ENCODE measurements at regions not wholly inside any gene's neighbourhood (a gene's known extent, or its start where the extent isn't known, plus 50 kb on each side); places are given as distances from the start of the nearest gene placed in this dataset.

DNA sequence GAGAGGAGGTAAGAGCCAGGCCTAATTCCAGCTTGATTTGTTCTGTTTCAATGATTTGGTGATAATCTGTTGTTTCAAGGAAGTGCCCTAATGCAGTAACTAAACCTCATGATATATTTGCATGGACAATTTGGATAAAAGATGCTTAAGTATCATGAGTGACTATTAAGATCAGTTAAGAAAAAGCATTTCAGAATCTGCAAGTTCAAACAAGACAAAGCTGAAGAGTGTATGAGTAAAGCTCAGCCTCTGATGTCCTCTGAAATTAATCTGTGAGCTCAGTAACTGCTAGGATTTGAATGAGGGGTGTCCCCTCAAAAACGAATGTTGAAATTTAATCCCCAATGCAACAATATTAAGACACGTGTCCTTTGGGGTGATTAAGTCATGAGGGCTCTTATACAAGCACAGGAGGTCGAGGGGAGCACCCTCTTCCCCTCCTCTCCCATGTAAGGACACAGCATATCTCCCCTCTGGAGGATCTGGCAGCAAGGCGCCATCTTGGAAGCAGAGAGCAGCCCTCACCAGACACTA lies 949.2 kb downstream of the GALC start:
- Mint-ChIP-seq H3K27me3 (ENCODE audit: insufficient read depth, low read depth) (peaks cover 2% of the 10 kb centered on the region), H3K9me3 (peaks cover 2% of the 10 kb centered on the region), H3K4me3 (no peak overlapping the region), H3K27ac (no peak overlapping the region), H3K4me1 (peaks cover 7% of the 10 kb centered on the region), H3K36me3 (no peaks in the 10 kb centered on the region)
- no peaks in the 10 kb centered on the region for H3K4me1 ChIP-seq
- TF ChIP-seq EZH2 (IDR thresholded peaks at IDR 0.05) (no peak), EZH2phosphoT487 (IDR thresholded peaks at IDR 0.05) (no peak)
- TF ChIP-seq, protein P1, sequence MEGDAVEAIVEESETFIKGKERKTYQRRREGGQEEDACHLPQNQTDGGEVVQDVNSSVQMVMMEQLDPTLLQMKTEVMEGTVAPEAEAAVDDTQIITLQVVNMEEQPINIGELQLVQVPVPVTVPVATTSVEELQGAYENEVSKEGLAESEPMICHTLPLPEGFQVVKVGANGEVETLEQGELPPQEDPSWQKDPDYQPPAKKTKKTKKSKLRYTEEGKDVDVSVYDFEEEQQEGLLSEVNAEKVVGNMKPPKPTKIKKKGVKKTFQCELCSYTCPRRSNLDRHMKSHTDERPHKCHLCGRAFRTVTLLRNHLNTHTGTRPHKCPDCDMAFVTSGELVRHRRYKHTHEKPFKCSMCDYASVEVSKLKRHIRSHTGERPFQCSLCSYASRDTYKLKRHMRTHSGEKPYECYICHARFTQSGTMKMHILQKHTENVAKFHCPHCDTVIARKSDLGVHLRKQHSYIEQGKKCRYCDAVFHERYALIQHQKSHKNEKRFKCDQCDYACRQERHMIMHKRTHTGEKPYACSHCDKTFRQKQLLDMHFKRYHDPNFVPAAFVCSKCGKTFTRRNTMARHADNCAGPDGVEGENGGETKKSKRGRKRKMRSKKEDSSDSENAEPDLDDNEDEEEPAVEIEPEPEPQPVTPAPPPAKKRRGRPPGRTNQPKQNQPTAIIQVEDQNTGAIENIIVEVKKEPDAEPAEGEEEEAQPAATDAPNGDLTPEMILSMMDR (IDR thresholded peaks at IDR 0.05): no peak
- no peak overlapping the region for H3K4me2 ChIP-seq
- no peaks in the 10 kb centered on the region for H3K36me3 ChIP-seq
- no peak overlapping the region for H3K4me3 ChIP-seq
- no peak overlapping the region for H2AFZ ChIP-seq (replicated peaks)
- H3K27me3 ChIP-seq: no peaks in the 10 kb centered on the region
- no peak overlapping the region for H3K9ac ChIP-seq
- no peaks in the 10 kb centered on the region for H4K20me1 ChIP-seq (ENCODE audit: low read depth)
- H3K27ac ChIP-seq: no peak overlapping the region
- no peak for DNase-seq (ENCODE audit: low spot score)
- H3K79me2 ChIP-seq (ENCODE audit: low read depth): no peaks in the 10 kb centered on the region
- H3K9me3 ChIP-seq (ENCODE audit: low read depth): no peaks in the 10 kb centered on the region
- no peaks in the 10 kb centered on the region for H3F3A ChIP-seq (ENCODE audit: low read depth)

DNA sequence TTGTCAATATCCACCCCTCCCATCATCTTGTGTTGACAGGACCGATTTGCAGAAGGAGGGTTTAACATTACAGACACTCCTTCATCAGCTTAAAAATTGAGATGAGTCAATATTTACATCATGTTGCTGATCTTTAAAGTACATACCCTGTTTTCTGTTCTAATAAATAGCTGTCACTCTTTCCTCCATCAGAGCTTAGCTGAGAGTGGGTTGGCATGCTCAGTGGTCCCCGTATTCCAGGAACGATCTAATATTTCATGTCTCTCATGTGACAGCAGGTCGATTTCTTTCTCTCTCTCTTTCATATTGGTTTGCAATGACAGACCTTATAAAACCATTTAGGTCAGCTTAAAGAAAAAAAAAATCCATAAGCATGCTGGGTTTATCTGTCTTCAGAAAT lies 950.6 kb downstream of the GALC start:
- H3K4me2 ChIP-seq: no peak overlapping the region
- no peak overlapping the region for H3K4me3 ChIP-seq
- H4K20me1 ChIP-seq (ENCODE audit: low read depth): no peaks in the 10 kb centered on the region
- no peak overlapping the region for H3K27ac ChIP-seq
- no peaks in the 10 kb centered on the region for H3K79me2 ChIP-seq (ENCODE audit: low read depth)
- no peaks in the 10 kb centered on the region for H3K27me3 ChIP-seq
- H2AFZ ChIP-seq (replicated peaks): no peak overlapping the region
- Mint-ChIP-seq H3K27ac (no peak overlapping the region), H3K9me3 (peaks cover 2% of the 10 kb centered on the region), H3K27me3 (ENCODE audit: insufficient read depth, low read depth) (peaks cover 2% of the 10 kb centered on the region), H3K4me3 (no peak overlapping the region), H3K4me1 (peaks cover 7% of the 10 kb centered on the region), H3K36me3 (no peaks in the 10 kb centered on the region)
- no peaks in the 10 kb centered on the region for H3K36me3 ChIP-seq
- no peak overlapping the region for H3K9ac ChIP-seq
- H3F3A ChIP-seq (ENCODE audit: low read depth): no peaks in the 10 kb centered on the region
- no peak for DNase-seq (ENCODE audit: low spot score)
- TF ChIP-seq, protein P1 (IDR thresholded peaks at IDR 0.05): no peak
- TF ChIP-seq EZH2 (IDR thresholded peaks at IDR 0.05) (no peak), EZH2phosphoT487 (IDR thresholded peaks at IDR 0.05) (no peak)
- H3K4me1 ChIP-seq: no peaks in the 10 kb centered on the region
- H3K9me3 ChIP-seq (ENCODE audit: low read depth): no peaks in the 10 kb centered on the region

DNA sequence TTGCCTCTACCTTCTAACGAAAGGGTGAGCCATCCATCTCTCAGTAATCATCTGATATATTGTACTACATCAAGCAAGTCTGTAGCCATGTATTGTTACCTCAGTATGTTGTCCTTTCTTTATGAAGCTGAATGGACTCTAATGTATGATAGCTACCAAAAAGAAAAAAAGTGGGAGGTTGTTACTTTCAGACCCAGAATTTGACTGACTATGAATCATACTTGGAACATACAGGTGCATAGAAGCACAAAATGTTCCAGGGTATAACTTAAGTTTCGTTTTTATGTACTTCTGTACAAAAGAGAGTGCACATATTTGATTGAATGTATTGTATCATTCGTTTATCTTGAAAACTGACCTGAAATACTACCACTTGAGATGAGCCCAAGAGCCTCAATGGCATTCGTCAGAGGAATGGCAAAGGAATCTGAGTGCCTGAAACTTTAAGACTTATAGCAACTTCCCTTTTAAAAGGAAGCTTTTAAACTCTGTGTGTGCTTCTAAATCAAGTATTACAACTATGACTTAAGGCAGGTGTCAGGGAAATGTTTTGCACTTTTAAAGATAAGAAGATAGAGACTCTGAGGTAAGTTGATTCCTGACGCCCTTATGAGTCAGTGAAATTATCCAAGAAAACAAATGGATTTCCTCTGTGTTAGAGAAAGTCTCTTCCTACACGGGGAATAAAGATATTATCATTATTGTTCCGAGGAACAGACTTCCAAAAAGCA lies 951.5 kb downstream of the GALC start:
- H3K9ac ChIP-seq: no peak overlapping the region
- no peaks in the 10 kb centered on the region for H3K36me3 Mint-ChIP-seq
- DNase-seq (ENCODE audit: low spot score): no peak
- no peaks in the 10 kb centered on the region for H3K4me1 ChIP-seq
- no peak overlapping the region for H3K27ac Mint-ChIP-seq
- no peak overlapping the region for H3K4me3 ChIP-seq
- H3K27me3 ChIP-seq: no peaks in the 10 kb centered on the region
- peaks cover 2% of the 10 kb centered on the region for H3K27me3 Mint-ChIP-seq (ENCODE audit: insufficient read depth, low read depth)
- no peaks in the 10 kb centered on the region for H3F3A ChIP-seq (ENCODE audit: low read depth)
- H3K4me1 Mint-ChIP-seq: peaks cover 7% of the 10 kb centered on the region
- H4K20me1 ChIP-seq (ENCODE audit: low read depth): no peaks in the 10 kb centered on the region
- no peaks in the 10 kb centered on the region for H3K79me2 ChIP-seq (ENCODE audit: low read depth)
- H3K27ac ChIP-seq: no peak overlapping the region
- no peaks in the 10 kb centered on the region for H3K9me3 ChIP-seq (ENCODE audit: low read depth)
- peaks cover 2% of the 10 kb centered on the region for H3K9me3 Mint-ChIP-seq
- H2AFZ ChIP-seq (replicated peaks): no peak overlapping the region
- H3K36me3 ChIP-seq: no peaks in the 10 kb centered on the region
- no peak for TF ChIP-seq EZH2 (IDR thresholded peaks at IDR 0.05)
- TF ChIP-seq, protein P1 (IDR thresholded peaks at IDR 0.05): no peak
- TF ChIP-seq EZH2phosphoT487 (IDR thresholded peaks at IDR 0.05): no peak
- no peak overlapping the region for H3K4me2 ChIP-seq
- no peak overlapping the region for H3K4me3 Mint-ChIP-seq

Measured in neural progenitor cell (in vitro differentiated cells).